ENCODE measurements at regions not wholly inside any gene's neighbourhood (a gene's known extent, or its start where the extent isn't known, plus 50 kb on each side); places are given as distances from the start of the nearest gene placed in this dataset.

- no peak overlapping the region for H3K27ac ChIP-seq (ENCODE audit: low read length)
- no peak overlapping the region for H3K4me3 ChIP-seq (ENCODE audit: low read depth in 2 of 2, low read length in 2 of 2)
- no peaks in the 10 kb centered on the region for H3K9me3 ChIP-seq (ENCODE audit: control insufficient read depth, insufficient read depth, low read depth, low read length)
- ATAC-seq (no peak), DNase-seq (ENCODE audit: low read depth, low spot score) (no peak)
- intact Hi-C loops (cut with micrococcal nuclease; ENCODE audit: unreplicated experiment) (no loop called here), in situ Hi-C loops (cut with HindIII; ENCODE audit: low pct_unique_long_range_greater_than_20kb, low sequenced_read_pairs) (no loop called here)
- no peaks in the 10 kb centered on the region for H3K4me1 ChIP-seq (ENCODE audit: control insufficient read depth, insufficient read depth, low read length)
- H3K27me3 ChIP-seq (ENCODE audit: control insufficient read depth, insufficient read depth, low read length), result no peaks in the 10 kb centered on the region; the same call in 1 of the 2 replicates
- ChIA-PET POLR2A (no interaction called here), CTCF (no interaction called here)
- no peaks in the 10 kb centered on the region for H3K36me3 ChIP-seq (ENCODE audit: control insufficient read depth, insufficient read depth, low read length)
- no TSS peak for BruUV-seq (replicated peaks)
- no peak for TF ChIP-seq SIN3A (IDR thresholded peaks at IDR 0.05; ENCODE audit: borderline replicate concordance, insufficient read depth, low read depth, low read length)
- TF ChIP-seq TCF7L2 (IDR thresholded peaks at IDR 0.05; ENCODE audit: low read depth, low read length), result no peak
- no peak for TF ChIP-seq CTCF (IDR thresholded peaks at IDR 0.05)
- TF ChIP-seq POLR2AphosphoS5 (IDR thresholded peaks at IDR 0.05; ENCODE audit: low read depth, low read length), result no peak
- TF ChIP-seq REST (IDR thresholded peaks at IDR 0.05; ENCODE audit: insufficient read depth in 1 of 2, low read depth in 2 of 2, low read length in 1 of 2), result no peak
Measured at GRCh38 chr22:48268293-48268692, 1505.8 kb downstream of the TBC1D22A start.

DNA sequence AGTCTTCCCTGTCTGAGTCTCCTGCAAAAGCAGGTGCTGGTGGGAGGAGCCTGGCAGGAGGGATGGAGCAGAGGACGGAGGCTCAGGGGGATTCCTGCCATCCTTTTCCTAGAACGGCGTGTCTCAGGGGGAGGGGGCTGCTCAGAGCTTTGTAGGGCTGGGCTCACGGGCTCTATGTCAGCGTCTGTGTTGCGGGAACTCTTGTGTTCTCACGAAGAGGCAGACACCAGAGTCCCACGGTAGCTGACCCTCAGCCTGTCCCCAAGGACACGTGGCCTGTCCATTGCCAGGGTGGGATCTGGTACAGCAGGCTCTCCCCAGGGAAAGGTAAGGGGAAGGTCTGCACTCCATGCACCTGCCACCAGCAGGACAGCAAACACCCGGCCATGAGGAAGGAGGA lies 1505.2 kb downstream of the TBC1D22A start:
- DNase-seq (ENCODE audit: low read depth, low spot score), result no peak
- POLR2A ChIA-PET, result no interaction called here
- in situ Hi-C loops (cut with HindIII; ENCODE audit: low pct_unique_long_range_greater_than_20kb, low sequenced_read_pairs), result no loop called here
- CTCF ChIA-PET, result no interaction called here
- no peak for TF ChIP-seq POLR2AphosphoS5 (IDR thresholded peaks at IDR 0.05; ENCODE audit: low read depth, low read length)
- Histone ChIP-seq H3K27ac (ENCODE audit: low read length) (no peak overlapping the region), H3K4me3 (ENCODE audit: low read depth in 2 of 2, low read length in 2 of 2) (no peak overlapping the region), H3K9me3 (ENCODE audit: control insufficient read depth, insufficient read depth, low read depth, low read length) (no peaks in the 10 kb centered on the region), H3K27me3 (ENCODE audit: control insufficient read depth, insufficient read depth, low read length) (no peaks in the 10 kb centered on the region; the same call in 1 of the 2 replicates), H3K4me1 (ENCODE audit: control insufficient read depth, insufficient read depth, low read length) (no peaks in the 10 kb centered on the region), H3K36me3 (ENCODE audit: control insufficient read depth, insufficient read depth, low read length) (no peaks in the 10 kb centered on the region)
- ATAC-seq, result no peak
- BruUV-seq (replicated peaks), result no TSS peak
- intact Hi-C loops (cut with micrococcal nuclease; ENCODE audit: unreplicated experiment), result no loop called here

GRCh38 chr22:48265000-48265625 lies 1502.7 kb downstream of the TBC1D22A start:
- Histone ChIP-seq H3K36me3 (ENCODE audit: control insufficient read depth, insufficient read depth, low read length) (no peaks in the 10 kb centered on the region), H3K4me3 (ENCODE audit: low read depth in 2 of 2, low read length in 2 of 2) (no peak overlapping the region), H3K9me3 (ENCODE audit: control insufficient read depth, insufficient read depth, low read depth, low read length) (no peaks in the 10 kb centered on the region), H3K4me1 (ENCODE audit: control insufficient read depth, insufficient read depth, low read length) (no peaks in the 10 kb centered on the region), H3K27me3 (ENCODE audit: control insufficient read depth, insufficient read depth, low read length) (no peaks in the 10 kb centered on the region; the same call in 1 of the 2 replicates), H3K27ac (ENCODE audit: low read length) (no peak overlapping the region)
- intact Hi-C loops (cut with micrococcal nuclease; ENCODE audit: unreplicated experiment), result no loop called here
- CTCF ChIA-PET, result no interaction called here
- no peak for TF ChIP-seq REST (IDR thresholded peaks at IDR 0.05; ENCODE audit: insufficient read depth in 1 of 2, low read depth in 2 of 2, low read length in 1 of 2)
- TF ChIP-seq POLR2AphosphoS5 (IDR thresholded peaks at IDR 0.05; ENCODE audit: low read depth, low read length), result no peak
- no peak for TF ChIP-seq TCF7L2 (IDR thresholded peaks at IDR 0.05; ENCODE audit: low read depth, low read length)
- no peak for TF ChIP-seq CTCF (IDR thresholded peaks at IDR 0.05)
- TF ChIP-seq SIN3A (IDR thresholded peaks at IDR 0.05; ENCODE audit: borderline replicate concordance, insufficient read depth, low read depth, low read length), result no peak
- in situ Hi-C loops (cut with HindIII; ENCODE audit: low pct_unique_long_range_greater_than_20kb, low sequenced_read_pairs), result no loop called here
- ATAC-seq (no peak), DNase-seq (ENCODE audit: low read depth, low spot score) (no peak)
- POLR2A ChIA-PET, result no interaction called here
- BruUV-seq (replicated peaks), result no TSS peak

Measured in Panc1 (cell line).